GM20000 (cell line): ENCODE measurements at regions not wholly inside any gene's neighbourhood (a gene's known extent, or its start where the extent isn't known, plus 50 kb on each side); places are given as distances from the start of the nearest gene placed in this dataset.

Experiments used
- DNase-seq: peaks from one replicate; pipeline ENCODE4 v3.0.0; 2012; ENCODE audit warnings: low spot score
- TF ChIP-seq, protein P1 (sequence below): IDR thresholded peaks from 2 replicates; pipeline ENCODE4 v1.5.1; 2012; ENCODE audit warnings: mild to moderate bottlenecking, control low read depth; ENCODE audit errors: extremely low read depth, missing control alignments

DNA sequence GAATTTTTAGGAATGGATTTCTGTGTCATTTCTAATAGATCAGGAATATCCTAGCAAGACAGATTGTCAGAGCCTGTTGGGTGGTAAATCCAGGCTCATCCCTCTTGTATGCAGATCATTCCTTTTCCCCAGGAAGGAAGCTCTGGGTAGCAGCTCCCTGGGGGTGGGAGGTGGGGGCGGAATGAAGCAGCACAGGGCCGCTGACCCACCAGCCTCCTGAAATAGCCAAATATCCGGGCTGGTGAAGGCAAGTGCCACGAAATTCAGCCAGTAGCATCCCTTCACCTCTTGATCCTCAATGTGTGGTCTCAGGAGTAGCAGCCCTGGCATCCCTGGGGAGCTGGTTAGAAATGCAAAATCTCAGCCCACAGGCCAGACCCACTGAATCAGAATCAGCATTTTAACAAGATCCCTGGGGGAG is 256.9 kb downstream of the LRFN2 start:
- TF ChIP-seq, protein P1, sequence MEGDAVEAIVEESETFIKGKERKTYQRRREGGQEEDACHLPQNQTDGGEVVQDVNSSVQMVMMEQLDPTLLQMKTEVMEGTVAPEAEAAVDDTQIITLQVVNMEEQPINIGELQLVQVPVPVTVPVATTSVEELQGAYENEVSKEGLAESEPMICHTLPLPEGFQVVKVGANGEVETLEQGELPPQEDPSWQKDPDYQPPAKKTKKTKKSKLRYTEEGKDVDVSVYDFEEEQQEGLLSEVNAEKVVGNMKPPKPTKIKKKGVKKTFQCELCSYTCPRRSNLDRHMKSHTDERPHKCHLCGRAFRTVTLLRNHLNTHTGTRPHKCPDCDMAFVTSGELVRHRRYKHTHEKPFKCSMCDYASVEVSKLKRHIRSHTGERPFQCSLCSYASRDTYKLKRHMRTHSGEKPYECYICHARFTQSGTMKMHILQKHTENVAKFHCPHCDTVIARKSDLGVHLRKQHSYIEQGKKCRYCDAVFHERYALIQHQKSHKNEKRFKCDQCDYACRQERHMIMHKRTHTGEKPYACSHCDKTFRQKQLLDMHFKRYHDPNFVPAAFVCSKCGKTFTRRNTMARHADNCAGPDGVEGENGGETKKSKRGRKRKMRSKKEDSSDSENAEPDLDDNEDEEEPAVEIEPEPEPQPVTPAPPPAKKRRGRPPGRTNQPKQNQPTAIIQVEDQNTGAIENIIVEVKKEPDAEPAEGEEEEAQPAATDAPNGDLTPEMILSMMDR, result no peak
- no peak for DNase-seq

DNA sequence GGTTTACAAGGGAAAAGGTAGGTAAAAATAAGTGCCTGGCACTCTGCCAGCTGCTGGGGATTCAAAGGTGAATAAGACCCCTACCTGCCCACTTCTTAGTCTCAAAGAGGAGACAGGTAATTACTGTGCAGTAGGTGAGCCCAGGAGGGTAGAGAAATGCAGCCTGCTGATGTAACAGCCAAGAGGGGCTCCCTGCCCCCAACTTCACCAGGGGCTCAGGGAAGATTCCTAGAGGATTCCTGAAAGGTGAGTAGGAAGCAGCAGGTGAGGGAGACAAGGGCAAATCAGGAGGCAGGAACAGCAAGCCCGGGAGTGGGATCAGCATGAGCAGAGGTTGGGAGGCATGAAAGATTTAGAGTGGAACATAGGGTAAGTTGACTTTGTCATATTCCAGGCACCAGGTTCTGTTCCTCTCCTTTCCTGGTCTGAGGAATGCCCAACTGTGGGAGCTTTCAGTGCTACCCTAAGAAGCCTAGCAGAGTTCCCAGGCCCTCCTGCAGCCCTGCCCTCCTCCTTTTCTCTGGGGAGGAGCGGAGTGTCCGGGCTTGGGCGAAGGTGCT is 258.1 kb downstream of the LRFN2 start:
- no peak for DNase-seq

DNA sequence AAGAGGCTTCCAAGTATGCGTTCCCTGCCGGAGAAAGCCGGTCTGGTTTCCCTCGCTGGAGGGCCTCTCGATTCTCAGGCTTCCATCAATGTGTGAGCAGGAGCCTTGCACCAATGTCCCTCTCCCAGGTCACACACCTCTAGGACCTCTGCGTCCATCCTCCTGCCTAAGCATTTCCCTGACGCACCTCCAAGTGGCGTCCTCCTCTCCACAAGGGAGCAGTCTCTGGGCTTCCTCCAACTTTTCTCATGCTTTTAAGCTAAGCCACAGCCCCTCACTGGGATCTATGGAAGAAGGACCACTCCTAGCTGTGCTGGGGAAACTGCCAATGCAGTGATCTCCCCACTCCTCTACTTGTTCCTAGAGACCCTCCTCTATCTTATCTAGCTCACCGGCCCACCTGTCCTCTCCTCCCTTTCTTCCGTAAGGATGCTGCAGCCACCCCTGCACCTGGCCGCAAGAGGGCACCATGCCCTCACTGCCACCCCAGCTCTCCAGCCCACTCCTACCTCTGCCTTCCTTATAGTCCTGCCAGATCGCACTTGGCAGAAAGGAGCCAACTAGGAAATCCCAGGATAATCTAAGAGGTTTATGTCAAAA is 258.7 kb downstream of the LRFN2 start:
- TF ChIP-seq, protein P1, result peak; percentile 52
- DNase-seq, result peak; percentile 19

More for the DNA sequence above, 258.1 kb downstream of the LRFN2 start:
- TF ChIP-seq, protein P1, result no peak

DNA sequence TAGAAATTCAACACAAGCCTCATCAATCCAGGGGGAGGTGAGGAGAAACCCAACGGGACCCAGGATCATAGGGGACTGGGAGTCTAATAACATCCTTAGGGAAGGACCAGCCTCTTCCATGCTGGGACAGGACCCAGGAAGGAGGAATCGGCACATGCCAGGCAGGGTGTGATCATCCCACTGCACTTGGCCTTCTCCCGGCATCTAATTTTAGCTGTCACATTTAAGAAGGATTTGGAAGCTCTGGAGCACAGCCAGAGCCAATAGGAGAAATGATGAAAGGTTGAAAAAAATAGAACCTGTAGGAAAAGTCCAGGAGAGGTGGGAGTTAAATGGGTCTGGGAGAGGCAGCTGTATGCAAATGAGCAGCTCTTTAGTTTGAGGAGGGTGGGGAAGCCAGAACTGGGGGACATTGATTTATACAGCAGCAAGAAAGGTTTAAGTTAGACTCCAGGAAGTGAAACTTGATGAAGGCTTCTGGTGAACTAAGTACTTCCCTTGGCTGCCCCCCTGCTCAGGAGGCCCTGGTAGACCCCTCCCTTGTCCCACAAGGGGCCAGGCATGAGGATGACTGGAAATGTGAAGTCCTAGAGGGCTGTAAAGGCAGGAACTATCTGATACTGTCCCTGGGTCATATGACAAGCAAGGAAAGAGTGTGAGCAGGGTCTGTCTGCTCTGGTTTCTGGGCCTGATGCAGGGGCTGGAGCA is 260.3 kb downstream of the LRFN2 start:
- TF ChIP-seq, protein P1, result no peak
- no peak for DNase-seq

DNA sequence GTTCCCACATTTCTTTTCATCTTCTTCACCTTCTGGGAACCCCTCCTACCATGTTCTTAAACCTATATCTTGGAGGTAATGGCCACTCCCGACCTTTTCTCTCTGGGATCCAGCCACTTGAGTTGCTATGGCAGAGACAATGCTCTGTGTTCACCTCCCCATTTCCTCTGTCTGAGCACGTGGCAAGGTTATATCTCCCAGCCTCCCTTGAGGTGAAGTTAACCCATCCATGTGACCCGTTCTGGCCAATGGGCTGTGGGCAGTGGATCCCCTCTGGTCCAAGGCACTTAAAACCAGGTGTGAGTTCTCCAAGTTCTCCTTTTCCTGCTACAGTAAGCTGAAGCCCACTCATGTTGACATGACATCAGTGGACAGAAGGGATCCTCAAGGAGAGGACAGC is 261.4 kb downstream of the LRFN2 start:
- no peak for DNase-seq
- TF ChIP-seq, protein P1, result no peak

DNA sequence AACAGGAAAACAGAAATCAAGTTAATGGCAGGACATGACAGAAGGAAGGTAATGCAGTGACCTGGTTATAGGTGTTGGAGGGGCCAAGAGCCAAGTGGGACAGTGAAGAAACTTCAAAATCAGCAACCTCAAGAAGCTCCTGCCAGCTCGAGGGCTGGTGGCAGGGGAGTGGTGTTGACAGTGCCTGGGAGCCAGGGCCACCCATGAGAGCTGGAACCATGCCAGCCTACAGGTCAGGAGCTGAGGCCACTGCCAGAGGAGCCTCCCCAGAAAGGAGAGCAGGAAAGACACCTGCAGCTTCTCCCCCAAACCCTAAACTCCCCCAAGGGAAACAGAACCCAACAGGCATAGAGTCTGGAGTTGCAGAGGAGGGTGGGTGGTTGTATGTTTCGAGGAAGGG is 262.1 kb downstream of the LRFN2 start:
- DNase-seq, result no peak
- TF ChIP-seq, protein P1, result no peak

DNA sequence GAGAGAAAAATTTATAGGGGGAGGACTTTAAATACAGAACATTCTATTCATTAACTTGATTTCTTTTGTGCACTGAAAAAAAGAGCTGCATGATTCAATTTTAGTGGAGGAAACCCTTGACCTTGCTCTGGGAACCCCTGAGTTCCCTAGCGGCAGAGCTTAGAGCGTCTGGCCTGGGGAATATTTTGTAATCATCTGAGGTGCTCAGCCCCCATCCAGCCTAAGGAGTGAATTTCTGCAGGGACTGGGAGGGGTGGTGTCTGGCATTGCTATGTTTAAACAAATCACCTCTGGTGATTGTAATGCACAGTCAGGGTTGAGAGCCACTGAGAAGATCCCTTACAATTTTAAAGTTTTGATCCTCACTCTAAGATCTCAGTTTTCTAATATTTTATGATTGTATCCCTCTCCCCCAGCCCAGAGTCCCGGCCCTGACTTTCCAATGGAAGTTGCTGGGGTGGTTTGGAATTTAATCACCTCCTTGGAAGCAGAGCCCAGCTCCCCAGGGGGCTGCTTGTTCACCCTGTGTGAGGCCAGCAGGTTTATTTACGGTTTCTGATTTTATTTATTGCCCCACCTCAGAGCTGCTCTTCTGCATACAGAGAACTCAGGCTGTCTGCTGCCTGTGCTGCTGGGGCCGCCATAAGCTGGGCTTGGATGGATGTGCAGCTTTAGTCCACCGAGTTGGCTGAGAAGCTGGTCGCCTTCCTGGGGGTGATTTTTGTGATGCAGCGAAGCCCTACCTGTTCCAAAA is 263.1 kb downstream of the LRFN2 start:
- DNase-seq, result no peak
- TF ChIP-seq, protein P1, result no peak
